HepG2 (cell line): ENCODE measurements at regions not wholly inside any gene's neighbourhood (a gene's known extent, or its start where the extent isn't known, plus 50 kb on each side); places are given as distances from the start of the nearest gene placed in this dataset.

Source experiments
- ATAC-seq: fragments of 200-7000 bp; cut with Tn5 transposase; 3 replicates; pipeline ENCODE4 v1.9.1; 2020; ENCODE audit warnings: mild to moderate bottlenecking, moderate library complexity
- BruUV-seq: library from RNA; stranded (reverse); fragments of 400-500 nt; replicated peaks from 2 replicates; lab custom pipeline; 2021; lab: Mats Ljungman, UMichigan
- CTCF ChIA-PET: fragments of 300-600 bp; formaldehyde crosslinking; extraction: SDS; loops from one replicate; lab custom pipeline; 2021; ENCODE audit warnings: low total read pairs, inconsistent platforms, low intra/inter-chr PET ratio; lab: Yijun Ruan, JAX
- POLR2A ChIA-PET: fragments of 350-600 bp; sonication (Branson Sonifier 250); formaldehyde crosslinking; loops from one replicate; lab custom pipeline; 2020; ENCODE audit warnings: antibody characterized with exemption, inconsistent platforms; lab: Yijun Ruan, JAX
- DNase-seq: peaks from one replicate; pipeline ENCODE4 v3.0.0-alpha.2; 2015; ENCODE audit warnings: low spot score
- FAIRE-seq: peaks from 3 replicates; lab custom pipeline; 2011; peaks lifted over from hg19 to GRCh38; lab: Jason Lieb, UNC
- H2AFZ ChIP-seq: one replicate; pipeline ENCODE4 v1.6.1; 2011; ENCODE audit warnings: low read length, inconsistent platforms
- H3K27ac ChIP-seq: fragments of 300-600 bp; 3 replicates; pipeline ENCODE4 v1.8.0; 2011; ENCODE audit warnings: mixed run types, mild to moderate bottlenecking, mixed read lengths, low read length, inconsistent platforms; ENCODE audit not compliant: insufficient read depth; ENCODE audit errors: extremely low read length
- H3K27me3 ChIP-seq, 2 experiments: fragments of 200-600 bp in 1 of 2; 2 replicates in 1 of 2; 3 replicates in 1 of 2; pipeline versions ENCODE4 v1.6.0 to v1.8.0; 2011; ENCODE audit warnings: low read length in 2 of 2, mild to moderate bottlenecking in 2 of 2, moderate library complexity in 2 of 2, inconsistent platforms in 1 of 2; ENCODE audit not compliant: insufficient read depth in 2 of 2, control insufficient read depth in 1 of 2
- H3K36me3 ChIP-seq, 2 experiments: fragments of 200-600 bp in 1 of 2; replicated peaks in 1 of 2; 2 replicates in 1 of 2; 3 replicates in 1 of 2; pipeline versions ENCODE4 v1.5.1 to v1.8.0; 2011; ENCODE audit warnings: low read length in 2 of 2, inconsistent platforms in 1 of 2; ENCODE audit not compliant: insufficient read depth in 2 of 2, control insufficient read depth in 1 of 2
- H3K4me1 ChIP-seq: 2 replicates; pipeline ENCODE4 v1.5.1; 2012; ENCODE audit warnings: low read length, inconsistent platforms; ENCODE audit not compliant: insufficient read depth
- H3K4me2 ChIP-seq: 2 replicates; pipeline ENCODE4 v1.6.0; 2011; ENCODE audit warnings: low read depth, low read length, inconsistent platforms
- H3K4me3 ChIP-seq, 3 experiments: fragments of 200-600 bp in 1 of 3; sonication (generic), shearing (Covaris generic) in 1 of 3; replicated peaks in 1 of 3; 2 replicates each; pipeline ENCODE4 v1.5.1; 2011 to 2016; ENCODE audit warnings: low read length in 3 of 3, inconsistent platforms in 2 of 3, low read depth in 2 of 3, mild to moderate bottlenecking in 2 of 3, control low read depth in 1 of 3, mixed read lengths in 1 of 3; ENCODE audit not compliant: insufficient read depth in 1 of 3
- H3K79me2 ChIP-seq: one replicate; pipeline ENCODE4 v1.6.1; 2011; ENCODE audit warnings: low read length, inconsistent platforms; ENCODE audit not compliant: insufficient read depth
- H3K9ac ChIP-seq: 2 replicates; pipeline ENCODE4 v1.6.0; 2011; ENCODE audit warnings: mild to moderate bottlenecking, low read depth, low read length, inconsistent platforms; ENCODE audit not compliant: insufficient read depth
- H3K9me3 ChIP-seq: 2 replicates; pipeline ENCODE4 v1.5.1; 2012; ENCODE audit warnings: mild to moderate bottlenecking, low read length
- H4K20me1 ChIP-seq: 2 replicates; pipeline ENCODE4 v1.6.0; 2011; ENCODE audit warnings: inconsistent platforms, mild to moderate bottlenecking, low read length, moderate library complexity; ENCODE audit not compliant: insufficient read depth
- HOXA7 ChIP-seq: sonication (generic); formaldehyde crosslinking; IDR thresholded peaks from 2 replicates; pipeline ENCODE4 v1.8.1; 2022; ENCODE audit warnings: mild to moderate bottlenecking, missing genetic modification reagents, moderate library complexity
- KLF11 ChIP-seq: IDR thresholded peaks from 2 replicates; pipeline ENCODE4 v1.6.1; 2016; ENCODE audit warnings: missing compliant biosample characterization
- MTA1 ChIP-seq: sonication (generic); formaldehyde crosslinking; IDR thresholded peaks from 2 replicates; pipeline ENCODE4 v1.4.0; 2020; ENCODE audit warnings: missing genetic modification reagents, mild to moderate bottlenecking, borderline replicate concordance
- TCF12 ChIP-seq, 2 experiments: fragments of 450-650 bp in 1 of 2; sonication (generic) in 1 of 2; formaldehyde crosslinking in 1 of 2; IDR thresholded peaks; 2 replicates each; pipeline versions ENCODE4 v1.6.1 to v1.8.0; 2017 to 2022; ENCODE audit warnings: antibody characterized with exemption in 1 of 2, mild to moderate bottlenecking in 1 of 2, missing genetic modification reagents in 1 of 2, moderate library complexity in 1 of 2
- ZNF136 ChIP-seq: sonication (generic); formaldehyde crosslinking; IDR thresholded peaks from 2 replicates; pipeline ENCODE4 v1.8.1; 2022; ENCODE audit warnings: low read depth, mild to moderate bottlenecking, moderate library complexity, missing genetic modification reagents
- ZNF44 ChIP-seq: sonication (generic); formaldehyde crosslinking; IDR thresholded peaks from 2 replicates; pipeline ENCODE4 v1.5.1; 2020; ENCODE audit warnings: mild to moderate bottlenecking, missing genetic modification reagents
- ZNF468 ChIP-seq: sonication (generic); formaldehyde crosslinking; IDR thresholded peaks from 2 replicates; pipeline ENCODE4 v1.8.0; 2022; ENCODE audit warnings: mild to moderate bottlenecking, moderate library complexity, missing genetic modification reagents
- WGBS: methylation state at CpG from one replicate; pipeline ENCODE4 v1.1.6; 2017; ENCODE audit warnings: low lambda C conversion rate; 5-methylcytosine and 5-hydroxymethylcytosine counted together
- in situ Hi-C: cut with HindIII; loops from 2 replicates; pipeline ENCODE4 v1.10.0; 2017; ENCODE audit warnings: low pct_unique_long_range_greater_than_20kb; ENCODE audit not compliant: extremely low pct_ligation_motif_present
- intact Hi-C: fragments of 100-400 bp; cut with micrococcal nuclease; formaldehyde crosslinking; loops from one replicate; pipeline ENCODE4 v1.10.0; 2022; ENCODE audit not compliant: unreplicated experiment
- TF ChIP-seq, protein P1 (sequence below): sonication (generic); formaldehyde crosslinking; IDR thresholded peaks from 2 replicates; pipeline ENCODE4 v1.4.0; 2020; ENCODE audit warnings: mild to moderate bottlenecking, missing genetic modification reagents, borderline replicate concordance

GRCh38 chr9:26043431-26043830 is 365.2 kb upstream of the TUSC1 start:
- intact Hi-C loops, result no loop called here
- BruUV-seq, result no TSS peak
- FAIRE-seq, result no peak
- Histone ChIP-seq H2AFZ (no peak overlapping the region), H3K4me1 (no peaks in the 10 kb centered on the region), H3K36me3 (no peaks in the 10 kb centered on the region), H3K79me2 (no peaks in the 10 kb centered on the region), H3K4me3 (no peak overlapping the region), H3K9me3 (peaks cover 50% of the 10 kb centered on the region), H4K20me1 (no peaks in the 10 kb centered on the region), H3K27me3 (no peaks in the 10 kb centered on the region), H3K4me2 (no peak overlapping the region), H3K27ac (no peak overlapping the region), H3K9ac (no peak overlapping the region)
- no peak for ATAC-seq
- no peak for DNase-seq
- CTCF ChIA-PET, result no interaction called here
- 100% methylated on average over 1 of the region's 1 CpG for WGBS
- TF ChIP-seq ZNF468 (CRISPR knock-in tag) (no peak), HOXA7 (CRISPR knock-in tag) (no peak), KLF11 (CRISPR knock-in tag) (no peak), ZNF44 (CRISPR knock-in tag) (no peak), MTA1 (CRISPR knock-in tag) (no peak), TCF12 (IDR thresholded peaks at IDR 0.05) (no peak), TCF12 (CRISPR knock-in tag; IDR thresholded peaks at IDR 0.05) (no peak), ZNF136 (CRISPR knock-in tag) (no peak)
- TF ChIP-seq, protein P1, sequence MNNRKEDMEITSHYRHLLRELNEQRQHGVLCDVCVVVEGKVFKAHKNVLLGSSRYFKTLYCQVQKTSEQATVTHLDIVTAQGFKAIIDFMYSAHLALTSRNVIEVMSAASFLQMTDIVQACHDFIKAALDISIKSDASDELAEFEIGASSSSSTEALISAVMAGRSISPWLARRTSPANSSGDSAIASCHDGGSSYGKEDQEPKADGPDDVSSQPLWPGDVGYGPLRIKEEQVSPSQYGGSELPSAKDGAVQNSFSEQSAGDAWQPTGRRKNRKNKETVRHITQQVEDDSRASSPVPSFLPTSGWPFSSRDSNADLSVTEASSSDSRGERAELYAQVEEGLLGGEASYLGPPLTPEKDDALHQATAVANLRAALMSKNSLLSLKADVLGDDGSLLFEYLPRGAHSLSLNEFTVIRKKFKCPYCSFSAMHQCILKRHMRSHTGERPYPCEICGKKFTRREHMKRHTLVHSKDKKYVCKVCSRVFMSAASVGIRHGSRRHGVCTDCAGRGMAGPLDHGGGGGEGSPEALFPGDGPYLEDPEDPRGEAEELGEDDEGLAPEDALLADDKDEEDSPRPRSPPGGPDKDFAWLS (CRISPR knock-in tag), result no peak
- in situ Hi-C loops, result no loop called here
- POLR2A ChIA-PET, result no interaction called here
